GM12892 (cell line): ENCODE measurements at regions not wholly inside any gene's neighbourhood (a gene's known extent, or its start where the extent isn't known, plus 50 kb on each side); places are given as distances from the start of the nearest gene placed in this dataset.
"Not testable (repeated sequence)": the region's sequence is repeated elsewhere in the genome, so short reads cannot be mapped to it uniquely, and the experiment has no call there.

Experiments used
- POLR2A ChIP-seq: IDR thresholded peaks from 2 replicates; pipeline ENCODE4 v1.6.1; 2011; ENCODE audit warnings: low read depth, low read length, control low read depth
- TAF1 ChIP-seq: IDR thresholded peaks from 2 replicates; pipeline ENCODE4 v1.6.1; 2011; ENCODE audit warnings: low read depth, mild to moderate bottlenecking, control low read depth, low read length, borderline replicate concordance

DNA sequence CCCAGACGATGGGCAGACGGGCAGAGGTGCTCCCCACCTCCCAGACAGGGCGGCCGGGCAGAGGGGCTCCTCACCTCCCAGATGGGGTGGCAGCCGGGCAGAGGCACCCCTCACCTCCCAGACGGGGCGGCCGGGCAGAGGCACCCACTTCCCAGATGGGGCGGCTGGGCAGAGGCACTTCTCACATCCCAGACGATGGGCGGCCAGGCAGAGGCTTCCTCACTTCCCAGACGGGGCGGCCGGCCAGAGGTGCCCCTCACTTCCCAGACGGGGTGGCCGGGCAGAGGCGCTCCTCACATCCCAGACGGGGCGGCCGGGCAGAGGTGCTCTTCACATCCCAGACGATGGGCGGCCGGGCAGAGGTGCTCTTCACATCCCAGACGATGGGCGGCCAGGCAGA, 96.6 kb downstream of the ABCC12 start:
- not testable (repeated sequence) for TF ChIP-seq POLR2A, TAF1
